ENCODE measurements at regions not wholly inside any gene's neighbourhood (a gene's known extent, or its start where the extent isn't known, plus 50 kb on each side); places are given as distances from the start of the nearest gene placed in this dataset.
"Not testable (repeated sequence)": the region's sequence is repeated elsewhere in the genome, so short reads cannot be mapped to it uniquely, and the experiment has no call there.

DNA sequence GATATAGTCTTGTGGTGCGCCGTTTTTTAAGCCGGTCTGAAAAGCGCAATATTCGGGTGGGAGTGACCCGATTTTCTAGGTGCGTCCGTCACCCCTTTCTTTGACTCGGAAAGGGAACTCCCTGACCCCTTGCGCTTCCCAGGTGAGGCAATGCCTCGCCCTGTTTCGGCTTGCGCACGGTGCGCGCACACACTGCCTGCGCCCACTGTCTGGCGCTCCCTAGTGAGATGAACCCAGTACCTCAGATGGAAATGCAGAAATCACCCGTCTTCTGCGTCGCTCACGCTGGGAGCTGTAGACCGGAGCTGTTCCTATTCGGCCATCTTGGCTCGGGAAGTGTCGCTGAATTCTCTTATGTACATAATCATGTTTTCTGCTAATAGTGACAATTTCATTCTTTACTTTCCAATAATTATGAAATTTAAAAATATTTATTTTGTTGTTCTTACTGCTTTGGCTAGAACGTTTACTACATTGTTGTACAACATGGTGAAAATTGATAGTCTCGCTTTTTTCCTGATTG, 61.2 kb upstream of the MINDY3 start:
- DNase-seq, result not testable (repeated sequence)

DNA sequence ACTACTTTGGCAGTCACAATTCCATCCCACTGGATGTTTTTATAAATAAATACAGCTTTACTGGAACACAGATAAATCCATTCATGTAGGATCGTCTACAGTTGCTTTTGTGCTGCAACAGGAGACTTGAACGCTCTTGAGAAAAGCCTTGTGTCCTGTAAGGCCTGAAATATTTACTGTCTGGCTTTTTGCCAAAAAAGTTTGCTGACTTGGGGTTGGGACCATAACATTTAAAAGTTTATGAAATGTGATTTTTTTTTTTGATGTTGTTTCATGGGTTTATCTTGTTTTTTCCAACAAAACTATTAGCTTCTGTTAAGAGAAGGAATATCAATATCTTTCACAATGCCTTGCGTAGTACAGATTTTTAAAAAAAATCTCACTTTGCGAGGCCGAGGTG, 71.1 kb upstream of the MINDY3 start:
- DNase-seq, result no peak

DNA sequence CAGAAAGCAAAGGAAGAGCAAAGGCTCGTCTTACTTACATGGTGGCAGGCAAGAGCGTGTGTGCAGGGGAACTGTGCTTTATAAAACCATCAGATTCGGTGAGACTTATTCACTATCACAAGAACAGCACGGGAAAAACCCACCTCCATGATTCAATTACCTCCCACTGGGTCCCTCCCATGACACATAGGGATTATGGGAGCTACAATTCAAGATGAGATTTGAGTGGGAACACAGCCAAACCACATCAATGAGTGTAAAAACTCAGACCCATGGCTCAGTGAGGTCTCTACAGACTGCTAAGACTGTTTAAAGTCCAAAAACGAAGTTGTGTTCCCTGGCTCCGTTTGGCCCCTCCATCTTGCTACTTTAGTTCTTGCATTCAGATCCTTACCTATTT, 79.2 kb upstream of the MINDY3 start:
- not testable (repeated sequence) for DNase-seq

DNA sequence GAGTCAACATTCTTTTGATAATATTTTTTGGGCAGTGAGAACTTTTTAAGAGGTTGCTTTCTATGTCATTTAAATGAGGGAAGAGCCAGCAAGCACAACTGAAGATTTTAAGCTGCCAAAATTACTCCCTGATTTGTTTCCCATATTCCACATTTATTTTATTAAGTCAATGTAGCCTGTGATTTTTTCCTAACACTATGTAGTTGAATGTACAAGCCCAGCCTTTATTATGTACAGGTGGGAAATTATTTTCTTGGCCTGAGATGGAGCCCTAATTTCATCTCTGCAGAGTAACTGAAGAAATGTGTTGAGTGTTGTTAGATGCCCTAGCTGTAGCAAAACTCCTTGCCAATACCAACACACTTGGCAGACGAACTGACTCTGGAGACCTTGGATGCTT, 83.1 kb upstream of the MINDY3 start:
- no peak for DNase-seq

DNA sequence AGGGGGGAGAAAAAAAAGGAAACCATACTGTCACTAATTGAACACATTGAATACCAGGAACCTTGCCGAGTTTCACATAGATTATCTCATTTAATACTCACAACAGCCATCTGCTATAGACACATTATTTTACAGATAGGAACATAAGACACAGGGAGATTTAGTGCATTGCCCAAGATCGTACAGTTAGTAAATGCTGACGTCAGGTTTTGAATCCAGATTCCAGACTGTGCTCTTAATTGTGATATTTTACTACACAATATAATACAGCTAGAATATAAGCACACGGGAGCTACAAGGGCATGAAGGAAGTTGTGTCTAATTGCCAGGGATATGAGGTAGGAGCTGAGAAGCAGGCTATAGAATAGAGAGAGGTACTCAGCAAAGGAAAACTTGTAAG, 93.9 kb upstream of the MINDY3 start:
- DNase-seq, result no peak

DNA sequence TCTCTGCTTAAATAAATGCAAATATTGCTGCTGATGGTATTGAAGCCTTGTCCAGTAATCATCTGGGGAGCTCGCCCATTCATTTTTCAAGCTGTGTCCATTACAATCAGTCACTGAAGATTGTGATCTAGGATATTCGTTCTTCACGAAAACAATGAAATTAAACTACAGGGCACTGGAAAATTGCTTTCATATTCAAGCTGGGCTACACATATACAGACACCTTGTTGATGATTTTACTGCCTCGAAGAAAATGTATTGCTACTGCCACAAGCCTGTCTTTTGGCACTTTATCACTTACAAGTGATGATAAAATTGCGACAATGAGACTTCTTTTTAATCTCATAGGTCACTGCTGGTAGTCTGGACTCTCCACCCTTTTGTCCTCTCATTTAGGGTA, 100.0 kb upstream of the MINDY3 start:
- no peak for DNase-seq

DNA sequence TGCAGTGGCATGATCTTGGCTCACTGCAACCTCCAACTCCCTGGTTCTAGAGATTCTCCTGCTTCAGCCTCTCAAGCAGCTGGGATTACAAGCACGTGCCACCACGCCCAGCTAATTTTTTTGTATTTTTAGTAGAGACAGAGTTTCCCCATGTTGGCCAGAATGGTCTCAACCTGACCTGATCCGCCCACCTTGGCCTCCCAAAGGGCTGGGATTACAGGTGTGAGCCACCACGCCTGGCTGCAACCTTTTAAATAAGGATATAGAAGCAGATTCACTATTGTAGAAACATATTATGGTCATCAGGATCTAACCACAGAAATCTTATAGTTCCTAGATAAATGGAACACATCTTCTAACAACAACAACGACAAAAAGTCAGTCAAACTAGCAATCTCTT, 112.4 kb upstream of the MINDY3 start:
- DNase-seq, result not testable (repeated sequence)

DNA sequence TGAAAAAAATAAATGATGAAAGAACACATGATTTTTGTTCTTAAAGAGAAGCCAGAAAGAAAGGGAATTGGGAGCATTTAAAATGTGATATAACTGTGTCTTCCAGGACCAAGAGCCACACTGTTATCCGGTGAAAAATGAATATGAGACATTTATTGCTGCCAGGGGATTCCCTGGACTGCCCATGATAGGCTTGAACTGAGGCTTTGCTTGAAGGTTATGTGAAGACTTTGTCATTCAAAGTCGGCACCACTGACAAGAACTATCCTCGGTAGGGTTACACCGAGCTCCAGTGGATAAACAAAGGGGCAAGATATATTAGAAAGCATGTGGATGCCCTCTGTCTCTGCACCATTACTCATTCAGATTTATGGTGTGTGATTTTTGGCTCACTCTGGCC, 125.4 kb upstream of the MINDY3 start:
- DNase-seq, result no peak

DNA sequence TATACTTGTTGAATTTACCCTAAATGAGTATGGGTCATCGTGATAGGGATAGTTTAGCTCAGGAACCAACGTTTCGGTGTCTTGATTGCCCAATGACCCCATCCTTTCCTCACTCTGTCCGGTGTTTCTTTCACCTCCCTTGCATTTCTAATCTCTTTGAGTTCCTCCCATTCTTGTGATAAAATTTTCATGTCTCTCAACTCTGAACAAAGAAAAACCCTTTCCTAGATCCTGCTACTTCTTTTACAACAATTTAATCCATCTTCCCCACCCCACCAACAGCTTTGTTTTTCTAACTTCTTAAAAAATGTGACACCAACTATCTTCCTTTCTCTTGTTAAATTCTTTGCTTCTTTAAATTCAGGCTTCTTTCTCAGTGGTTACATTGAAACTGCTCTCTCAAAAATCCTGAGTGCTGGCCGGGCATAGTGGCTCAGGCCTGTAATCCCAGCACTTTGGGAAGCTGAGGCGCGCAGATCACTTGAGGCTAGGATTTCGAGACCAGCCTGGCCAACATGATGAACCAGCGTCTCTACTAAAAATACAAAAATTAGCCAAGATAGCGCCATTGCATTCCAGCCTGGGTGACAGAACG, 130.3 kb upstream of the MINDY3 start:
- no peak for DNase-seq

DNA sequence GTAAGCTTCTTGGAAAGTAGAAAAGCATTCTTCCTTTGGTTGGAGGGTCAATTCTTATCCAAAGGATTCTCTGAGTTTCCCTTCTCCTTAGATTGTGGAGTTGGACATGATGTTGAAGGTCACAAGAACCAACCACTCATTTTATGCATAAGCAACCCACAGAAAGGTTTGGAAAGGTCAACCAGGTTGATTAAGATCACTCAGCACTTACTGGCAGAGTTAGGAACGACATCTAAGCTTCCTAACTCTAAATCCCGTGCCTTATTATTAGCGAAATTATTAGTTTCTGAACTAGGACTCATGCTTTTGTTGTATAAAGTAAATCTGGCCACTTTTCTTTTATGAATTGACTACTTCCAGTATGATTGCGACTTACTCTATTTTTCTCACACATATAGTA, 137.0 kb upstream of the MINDY3 start:
- DNase-seq, result no peak

DNA sequence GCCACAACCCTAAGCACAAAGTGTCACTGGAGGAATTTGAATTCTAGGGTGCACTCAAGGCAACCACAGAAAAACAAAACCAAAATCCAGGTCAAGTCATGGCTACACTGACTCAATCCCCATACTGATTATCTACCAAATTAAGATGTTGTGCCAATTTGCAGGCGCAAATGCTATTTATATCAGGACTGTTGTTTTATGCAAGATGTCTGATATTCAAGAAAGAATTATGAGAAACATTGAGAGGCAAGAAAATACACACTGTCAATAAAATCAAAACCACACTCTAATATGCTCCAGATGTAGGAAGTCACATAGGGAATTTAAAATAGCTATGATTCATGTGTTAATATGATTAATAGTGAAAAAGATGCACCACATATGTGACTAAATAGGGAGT, 141.3 kb upstream of the MINDY3 start:
- DNase-seq, result no peak

DNA sequence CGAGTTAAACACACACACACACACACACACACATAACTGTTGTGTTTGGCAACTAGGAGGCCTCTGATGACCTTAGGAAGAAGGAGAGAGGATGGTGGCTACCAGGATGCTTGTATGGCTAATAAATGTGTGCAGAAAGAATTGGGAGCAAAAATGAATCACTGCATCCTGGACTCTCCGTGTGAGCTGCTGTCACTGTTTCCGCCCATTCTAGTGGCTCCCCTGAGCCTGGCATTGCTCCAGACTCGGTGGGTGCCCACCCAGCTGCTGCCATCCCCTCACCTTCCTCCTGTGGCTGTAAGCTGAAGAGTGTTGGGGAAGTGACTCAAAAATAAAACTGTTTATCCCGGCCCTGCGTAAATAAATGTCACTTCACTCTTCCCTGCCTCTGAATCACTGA, 149.5 kb upstream of the MINDY3 start:
- no peak for DNase-seq

DNA sequence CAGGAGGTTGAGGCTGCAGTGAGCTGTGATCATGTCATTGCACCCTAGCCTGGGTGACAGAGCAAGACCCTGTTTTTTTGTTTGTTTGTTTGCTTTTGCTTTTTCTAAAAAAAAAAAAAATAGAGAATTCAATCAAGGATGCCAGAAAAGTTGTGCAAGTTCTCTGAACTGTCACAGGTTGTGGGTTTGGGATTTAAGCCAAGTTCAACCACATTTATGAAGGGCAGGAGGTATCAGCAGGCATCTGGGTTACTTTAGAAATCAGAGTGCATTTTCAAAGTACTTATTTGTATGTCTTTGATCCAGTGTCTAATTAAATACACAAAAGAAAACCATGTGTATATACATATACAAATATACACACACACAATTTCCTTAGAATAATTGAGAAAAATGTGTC, 151.2 kb upstream of the MINDY3 start:
- DNase-seq, result no peak

DNA sequence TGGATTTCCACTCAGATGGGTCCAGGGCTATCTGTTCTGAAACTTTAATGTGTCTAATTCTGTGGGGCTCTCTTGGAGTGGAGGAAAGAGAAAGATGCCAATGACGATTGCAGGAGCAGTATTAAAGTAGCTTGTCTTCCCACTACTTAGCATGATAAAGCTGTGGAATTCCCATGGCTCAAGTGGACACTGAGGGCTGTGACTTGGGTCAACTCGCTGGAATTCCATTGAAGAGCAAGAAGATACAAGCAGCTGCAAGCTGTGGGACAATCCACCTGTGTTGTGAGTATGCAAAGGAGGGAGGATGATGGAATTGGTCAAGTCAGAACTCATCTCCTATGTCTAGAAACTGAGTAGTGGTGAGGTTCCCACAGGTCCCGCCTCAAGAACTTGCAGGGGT, 154.2 kb upstream of the MINDY3 start:
- no peak for DNase-seq

DNA sequence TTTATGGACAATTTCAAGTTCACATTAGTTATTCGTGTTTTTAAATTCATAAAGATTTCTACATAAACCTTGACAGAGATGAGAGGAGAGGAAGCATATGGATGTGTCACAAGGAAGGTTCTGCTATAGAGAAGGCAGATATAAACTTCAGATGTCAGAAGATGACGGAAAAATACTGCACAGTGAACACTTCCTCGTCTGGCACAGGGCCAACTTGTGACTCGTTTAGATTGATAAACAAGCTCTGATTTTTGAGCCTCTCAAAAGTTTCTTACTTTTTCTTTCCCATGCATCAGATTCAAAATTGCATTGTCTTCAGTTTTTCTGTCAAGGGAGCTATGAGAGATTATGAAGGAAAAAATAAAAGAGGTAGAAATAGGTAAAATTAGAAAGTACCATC, 156.4 kb upstream of the MINDY3 start:
- no peak for DNase-seq

DNA sequence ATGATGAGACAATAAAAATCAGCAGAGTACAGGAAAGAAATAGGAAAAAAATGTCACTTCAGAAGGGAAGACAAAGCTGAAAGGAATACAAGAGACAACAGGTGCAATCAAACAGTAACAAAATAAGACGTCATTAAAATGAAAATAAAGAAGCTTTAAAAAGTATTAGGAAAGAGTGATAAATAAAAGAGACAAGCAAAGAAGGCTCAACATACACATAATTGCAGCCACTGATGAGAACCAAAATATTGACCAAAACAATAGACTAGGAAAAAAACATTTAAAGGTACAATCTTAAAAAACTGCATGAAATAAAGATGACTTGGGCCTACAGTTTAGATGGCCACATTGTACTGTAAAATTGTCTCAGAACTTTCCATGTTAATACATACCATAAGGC, 160.5 kb upstream of the MINDY3 start:
- DNase-seq, result no peak

DNA sequence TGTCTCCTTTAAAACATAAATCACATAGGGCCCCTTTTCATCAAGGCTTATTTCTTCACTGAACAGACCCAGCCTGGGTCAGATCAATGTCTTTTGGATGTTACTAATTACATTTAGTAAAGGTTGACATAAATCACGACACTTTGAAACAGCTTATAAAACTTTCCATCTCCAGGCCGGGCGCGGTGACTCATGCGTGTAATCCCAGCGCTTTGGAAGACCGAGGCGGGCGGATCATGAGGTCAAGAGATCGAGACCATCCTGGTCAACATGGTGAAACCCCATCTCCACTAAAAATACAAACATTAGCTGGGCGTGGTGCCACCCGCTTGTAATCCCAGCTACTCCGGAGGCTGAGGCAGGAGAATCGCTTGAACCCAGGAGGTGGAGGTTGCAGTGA, 166.5 kb upstream of the MINDY3 start:
- not testable (repeated sequence) for DNase-seq

DNA sequence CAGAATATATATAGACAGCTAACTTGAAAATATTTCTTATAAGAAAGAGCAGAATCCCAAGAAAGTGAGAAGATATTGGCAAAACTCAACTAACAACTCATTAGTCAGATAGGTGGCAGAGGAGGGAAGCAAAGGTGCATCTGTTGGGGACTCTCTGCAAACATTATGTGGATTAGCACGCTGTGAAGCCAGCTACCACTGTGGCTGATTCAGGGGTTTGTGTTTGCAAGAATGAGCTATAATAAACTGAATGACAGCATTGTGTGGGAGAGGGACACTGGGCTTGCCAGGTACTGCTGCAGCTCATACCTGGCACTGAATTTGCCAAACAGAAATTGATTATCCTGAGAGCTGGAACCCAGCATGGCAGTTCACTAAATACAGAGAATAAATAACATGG, 170.3 kb upstream of the MINDY3 start:
- DNase-seq, result no peak

DNA sequence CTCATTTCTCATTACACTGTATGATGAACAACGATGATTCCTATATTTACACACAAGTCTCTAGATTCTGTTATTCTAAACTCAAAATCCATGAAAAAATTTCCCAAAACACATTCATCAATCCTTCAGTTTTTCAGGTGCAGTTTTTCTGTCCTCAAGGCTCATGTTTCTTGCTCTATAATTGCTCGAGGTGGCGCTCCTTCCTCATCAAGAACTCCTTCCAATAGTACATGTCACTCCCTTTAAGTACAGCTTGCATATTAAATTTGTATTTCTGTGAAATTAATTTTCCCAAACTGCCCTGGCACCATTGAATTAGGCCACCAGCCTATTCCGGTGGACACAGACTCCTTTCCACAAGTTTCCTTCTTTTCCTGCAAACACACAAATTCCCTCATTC, 188.7 kb upstream of the MINDY3 start:
- no peak for DNase-seq

DNA sequence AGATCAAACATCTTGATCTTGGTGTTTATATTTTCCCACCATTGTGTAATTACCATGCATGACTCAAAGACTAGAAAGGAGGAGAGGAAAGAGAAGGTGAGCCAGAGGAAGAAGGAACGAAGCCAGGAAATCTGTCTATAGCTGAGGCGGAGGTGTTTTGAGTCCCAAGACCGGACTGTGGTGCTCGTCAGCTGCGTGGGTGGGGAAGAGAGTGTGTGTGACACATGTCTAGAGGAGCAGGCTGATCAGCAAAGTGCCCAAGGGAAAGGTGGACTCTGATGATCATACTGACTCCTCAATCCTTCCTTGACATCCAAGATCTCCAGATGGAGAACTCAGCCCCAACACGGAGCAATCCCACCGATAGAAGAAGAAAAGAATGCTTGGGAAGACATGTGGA, 189.5 kb upstream of the MINDY3 start:
- DNase-seq, result no peak

DNA sequence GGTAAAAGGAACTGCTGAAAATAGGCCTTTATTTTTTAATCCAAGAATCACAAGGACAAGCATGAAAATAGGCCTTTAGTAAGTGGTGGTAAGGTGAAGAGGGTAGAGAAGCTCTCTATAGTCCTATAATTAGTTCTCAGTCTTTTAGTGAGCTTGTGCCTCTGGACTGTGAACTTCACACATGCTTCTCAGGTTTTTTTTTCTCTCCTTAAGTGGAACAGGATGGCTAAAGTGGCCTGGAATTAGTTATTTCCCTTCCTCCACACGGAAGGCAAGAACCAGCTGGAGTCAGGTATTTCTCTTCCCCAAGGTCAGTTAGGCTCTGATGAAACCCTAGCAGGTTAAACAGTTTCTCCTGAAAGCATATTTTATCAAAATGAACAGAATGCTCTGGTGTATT, 203.0 kb upstream of the MINDY3 start:
- DNase-seq, result no peak

DNA sequence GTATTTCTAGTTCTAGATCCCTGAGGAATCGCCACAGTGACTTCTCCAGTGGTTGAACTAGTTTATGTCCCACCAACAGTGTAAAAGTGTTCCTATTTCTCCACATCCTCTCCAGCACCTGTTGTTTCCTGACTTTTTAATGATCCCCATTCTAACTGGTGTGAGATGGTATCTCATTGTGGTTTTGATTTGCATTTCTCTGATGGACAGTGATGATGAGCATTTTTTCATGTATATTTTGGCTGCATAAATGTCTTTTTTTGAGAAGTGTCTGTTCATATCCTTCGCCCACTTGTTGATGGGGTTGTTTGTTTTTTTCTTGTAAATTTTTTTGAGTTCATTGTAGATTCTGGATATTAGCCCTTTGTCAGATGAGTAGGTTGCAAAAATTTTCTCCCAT, 223.2 kb upstream of the MINDY3 start:
- DNase-seq, result not testable (repeated sequence)

DNA sequence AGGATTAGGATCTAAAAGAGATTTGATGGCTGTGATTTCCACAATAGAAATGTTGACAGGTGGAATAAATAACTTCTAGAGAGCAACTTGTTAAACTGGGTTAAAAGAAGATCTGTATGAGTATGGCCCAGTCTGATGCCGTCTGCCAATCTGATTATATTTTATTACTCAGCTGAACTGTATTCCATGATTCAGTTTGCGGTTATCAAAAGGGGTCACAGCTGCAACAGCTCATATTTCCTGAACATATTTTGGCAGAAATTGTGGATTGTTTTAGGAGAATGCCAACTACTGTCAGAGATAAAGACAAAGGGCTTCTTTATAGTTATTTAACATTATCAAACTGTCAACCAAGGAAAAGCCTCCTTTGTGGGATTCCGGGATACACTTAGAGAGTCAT, 244.8 kb upstream of the MINDY3 start:
- DNase-seq, result no peak

DNA sequence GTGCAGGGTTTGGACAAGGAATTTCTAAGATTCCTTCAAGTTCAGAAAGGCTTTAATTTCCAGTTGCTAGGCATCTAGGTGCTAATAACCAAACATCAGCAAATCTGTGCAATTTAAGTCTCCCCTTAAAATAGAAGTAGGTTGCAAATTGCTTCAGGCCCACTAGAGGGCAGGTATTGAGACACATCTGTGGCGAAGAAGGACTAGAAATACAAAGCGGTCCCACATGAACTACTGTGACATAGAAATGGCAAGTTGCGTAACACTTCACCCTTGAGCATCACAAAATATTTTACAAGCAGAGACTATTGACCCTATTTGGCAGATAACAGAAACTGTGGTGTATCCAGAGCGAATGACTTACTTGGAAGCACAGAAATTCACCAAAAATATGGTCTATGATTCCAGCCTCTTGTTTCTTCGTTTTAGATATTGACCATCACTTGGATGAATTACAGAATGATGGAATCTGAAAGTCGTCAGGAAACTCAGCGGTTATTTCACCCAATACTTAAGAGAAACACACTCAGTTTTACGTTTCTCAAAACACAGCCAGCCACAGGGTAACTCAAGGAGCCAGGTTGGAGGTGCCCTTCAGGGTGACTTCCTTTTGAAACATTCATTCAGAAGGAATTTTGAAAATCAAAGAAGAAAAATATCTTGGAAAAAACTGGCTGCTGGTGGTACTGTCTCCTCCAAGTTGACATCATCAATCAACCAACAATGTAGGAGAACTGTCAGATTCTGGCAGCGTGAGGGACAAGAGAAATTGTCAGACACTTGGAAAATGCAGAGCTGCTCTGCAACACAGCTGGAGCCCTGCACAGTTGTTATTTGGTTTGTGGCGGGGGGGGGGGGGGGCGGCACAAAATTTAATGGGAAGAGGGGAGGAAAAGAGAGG, 256.3 kb upstream of the MINDY3 start:
- peak; percentile 11 for DNase-seq

DNA sequence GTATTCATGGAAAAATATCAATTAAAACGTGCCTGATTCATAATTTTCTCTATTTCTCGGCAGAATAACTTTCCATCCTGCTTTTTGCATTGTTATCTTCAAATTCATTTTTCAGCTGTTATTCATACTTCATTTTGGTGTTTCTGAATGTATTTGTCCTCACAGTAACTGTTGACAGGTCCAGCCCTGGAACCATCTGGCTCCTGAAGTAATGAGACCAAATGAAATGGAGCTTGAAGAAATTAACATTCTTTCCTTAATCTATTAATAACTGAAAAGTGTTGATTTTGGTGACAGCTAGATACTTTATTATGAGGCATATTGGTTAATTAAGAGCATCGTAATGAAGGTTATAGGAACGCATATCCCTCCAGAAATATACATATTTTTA, 257.0 kb upstream of the MINDY3 start:
- no peak for DNase-seq
